CD4-positive, alpha-beta T cell treated with Interleukin-15 for 4 hours (primary cell): ENCODE measurements at regions not wholly inside any gene's neighbourhood (a gene's known extent, or its start where the extent isn't known, plus 50 kb on each side); places are given as distances from the start of the nearest gene placed in this dataset.

Experiments
- DNase-seq: peaks from one replicate; pipeline ENCODE4 v3.0.0-alpha.2; 2020; ENCODE audit warnings: low spot score

GRCh38 chr5:108649106-108649505, 98.6 kb upstream of the FER start:
- DNase-seq = no peak

- DNase-seq = peak; percentile 51
Observed at GRCh38 chr5:108642170-108642906, 105.4 kb upstream of the FER start.

- DNase-seq = no peak
Observed at GRCh38 chr5:108641596-108641995, 106.1 kb upstream of the FER start.

GRCh38 chr5:108639366-108639765, 108.3 kb upstream of the FER start:
- no peak for DNase-seq

- DNase-seq = no peak
Observed at GRCh38 chr5:108638021-108638420, 109.7 kb upstream of the FER start.

GRCh38 chr5:108637134-108637533, 110.6 kb upstream of the FER start:
- no peak for DNase-seq

GRCh38 chr5:108636135-108636853, 111.4 kb upstream of the FER start:
- no peak for DNase-seq

GRCh38 chr5:108634617-108635288, 112.9 kb upstream of the FER start:
- no peak for DNase-seq

- DNase-seq = no peak
Observed at GRCh38 chr5:108634010-108634616, 113.6 kb upstream of the FER start.

- no peak for DNase-seq
Observed at GRCh38 chr5:108629779-108630528, 117.7 kb upstream of the FER start.

- no peak for DNase-seq
Observed at GRCh38 chr5:108625654-108626053, 122.0 kb upstream of the FER start.

GRCh38 chr5:108623826-108624225, 123.9 kb upstream of the FER start:
- no peak for DNase-seq

GRCh38 chr5:108620516-108620915, 127.2 kb upstream of the FER start:
- no peak for DNase-seq

- no peak for DNase-seq
Observed at GRCh38 chr5:108619815-108620214, 127.9 kb upstream of the FER start.

- DNase-seq = no peak
Observed at GRCh38 chr5:108617467-108618435, 129.9 kb upstream of the FER start.

GRCh38 chr5:108615216-108615615, 132.5 kb upstream of the FER start:
- DNase-seq = no peak

- no peak for DNase-seq
Observed at GRCh38 chr5:108607421-108607820, 140.3 kb upstream of the FER start.

- DNase-seq = no peak
Observed at GRCh38 chr5:108606185-108606584, 141.5 kb upstream of the FER start.

GRCh38 chr5:108602830-108603229, 144.9 kb upstream of the FER start:
- DNase-seq = no peak

- DNase-seq = no peak
Observed at GRCh38 chr5:108590799-108591198, 156.9 kb upstream of the FER start.

- DNase-seq = no peak
Observed at GRCh38 chr5:108588323-108588722, 159.4 kb upstream of the FER start.
